ENCODE measurements at regions not wholly inside any gene's neighbourhood (a gene's known extent, or its start where the extent isn't known, plus 50 kb on each side); places are given as distances from the start of the nearest gene placed in this dataset.

DNA sequence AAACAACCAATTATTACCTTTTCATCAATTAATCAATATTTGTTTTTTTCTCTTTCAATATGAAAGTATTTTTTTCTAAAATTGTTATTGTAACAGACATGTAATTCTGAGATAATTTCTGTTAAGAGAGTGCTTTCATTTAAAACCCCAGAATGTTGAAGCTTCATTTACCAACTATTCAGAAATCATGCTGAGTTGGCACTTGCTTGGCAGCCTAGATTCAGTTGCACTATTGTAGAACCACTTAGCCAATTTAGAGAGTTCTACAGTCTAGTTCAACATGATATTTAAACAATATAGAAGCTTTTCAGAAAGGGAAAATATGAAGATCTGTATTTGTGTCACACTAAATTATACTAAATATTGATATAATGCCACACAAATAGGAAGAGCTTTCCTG, 56.1 kb upstream of the NKAIN2 start:
- no peak for FAIRE-seq
- no peak for DNase-seq (ENCODE audit: insufficient read length, low spot score)
- TF ChIP-seq, protein P1, sequence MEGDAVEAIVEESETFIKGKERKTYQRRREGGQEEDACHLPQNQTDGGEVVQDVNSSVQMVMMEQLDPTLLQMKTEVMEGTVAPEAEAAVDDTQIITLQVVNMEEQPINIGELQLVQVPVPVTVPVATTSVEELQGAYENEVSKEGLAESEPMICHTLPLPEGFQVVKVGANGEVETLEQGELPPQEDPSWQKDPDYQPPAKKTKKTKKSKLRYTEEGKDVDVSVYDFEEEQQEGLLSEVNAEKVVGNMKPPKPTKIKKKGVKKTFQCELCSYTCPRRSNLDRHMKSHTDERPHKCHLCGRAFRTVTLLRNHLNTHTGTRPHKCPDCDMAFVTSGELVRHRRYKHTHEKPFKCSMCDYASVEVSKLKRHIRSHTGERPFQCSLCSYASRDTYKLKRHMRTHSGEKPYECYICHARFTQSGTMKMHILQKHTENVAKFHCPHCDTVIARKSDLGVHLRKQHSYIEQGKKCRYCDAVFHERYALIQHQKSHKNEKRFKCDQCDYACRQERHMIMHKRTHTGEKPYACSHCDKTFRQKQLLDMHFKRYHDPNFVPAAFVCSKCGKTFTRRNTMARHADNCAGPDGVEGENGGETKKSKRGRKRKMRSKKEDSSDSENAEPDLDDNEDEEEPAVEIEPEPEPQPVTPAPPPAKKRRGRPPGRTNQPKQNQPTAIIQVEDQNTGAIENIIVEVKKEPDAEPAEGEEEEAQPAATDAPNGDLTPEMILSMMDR (IDR thresholded peaks at IDR 0.05; ENCODE audit: insufficient read depth, missing control alignments) = no peak

DNA sequence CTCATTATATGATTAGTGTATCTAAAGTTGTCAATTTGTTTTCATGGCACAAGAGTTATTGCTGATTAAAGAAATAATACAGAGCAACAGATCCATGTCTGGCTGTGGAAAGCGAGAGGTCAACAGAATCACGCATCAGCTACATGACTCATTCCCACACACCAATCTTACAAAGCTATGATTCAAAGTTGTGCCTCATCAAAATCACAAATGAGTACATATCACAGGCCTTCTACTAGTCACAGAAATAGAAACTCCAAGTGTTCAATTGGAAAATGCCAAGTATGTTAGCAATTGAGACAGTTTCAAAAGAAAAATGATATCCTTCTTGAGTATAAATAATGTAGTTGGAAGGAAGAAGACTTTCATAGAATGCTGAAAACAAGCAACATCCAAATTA, 57.8 kb upstream of the NKAIN2 start:
- TF ChIP-seq, protein P1 (IDR thresholded peaks at IDR 0.05; ENCODE audit: insufficient read depth, missing control alignments) = no peak
- FAIRE-seq = no peak
- no peak for DNase-seq (ENCODE audit: insufficient read length, low spot score)

DNA sequence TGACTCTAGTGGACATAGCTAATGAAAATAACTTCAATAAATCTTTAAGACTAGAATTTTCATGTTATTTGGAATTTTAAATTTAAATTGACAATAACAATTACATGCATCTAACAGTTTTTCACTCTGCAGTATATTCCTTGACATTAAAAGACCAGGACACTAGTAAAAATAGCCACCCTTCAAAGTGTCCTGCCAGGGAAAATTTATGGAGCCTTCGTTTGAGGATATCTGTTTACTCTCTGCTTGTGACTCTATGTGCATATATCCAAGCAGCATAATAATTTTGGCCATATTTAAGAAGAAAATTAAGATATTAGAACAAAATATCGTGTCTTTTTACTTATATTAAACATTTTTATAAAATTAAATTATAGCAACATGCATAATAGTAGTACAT, 58.8 kb upstream of the NKAIN2 start:
- TF ChIP-seq, protein P1 (IDR thresholded peaks at IDR 0.05; ENCODE audit: insufficient read depth, missing control alignments) = no peak
- no peak for FAIRE-seq

DNA sequence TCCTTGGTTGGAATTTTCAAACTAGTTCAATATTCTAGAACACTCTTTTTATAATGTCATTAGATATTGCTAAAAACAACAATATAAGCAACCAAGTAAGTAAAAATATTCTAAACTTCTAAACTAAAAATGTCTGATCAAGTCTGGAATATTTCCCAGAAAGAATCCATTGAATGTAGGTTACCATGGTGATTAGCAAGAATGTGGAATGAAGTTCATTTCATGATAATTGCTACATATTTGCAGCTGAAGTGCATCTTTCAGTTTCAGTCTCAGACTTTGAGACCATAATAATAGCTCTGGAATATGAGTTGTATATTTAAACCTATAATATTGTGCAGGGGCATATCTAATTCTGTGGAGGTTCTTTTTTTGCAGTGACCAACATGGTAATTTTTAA, 61.0 kb upstream of the NKAIN2 start:
- TF ChIP-seq, protein P1 (IDR thresholded peaks at IDR 0.05; ENCODE audit: insufficient read depth, missing control alignments) = no peak
- FAIRE-seq = no peak
- no peak for DNase-seq (ENCODE audit: insufficient read length, low spot score)

More for the DNA sequence above, 58.8 kb upstream of the NKAIN2 start:
- no peak for DNase-seq (ENCODE audit: insufficient read length, low spot score)

DNA sequence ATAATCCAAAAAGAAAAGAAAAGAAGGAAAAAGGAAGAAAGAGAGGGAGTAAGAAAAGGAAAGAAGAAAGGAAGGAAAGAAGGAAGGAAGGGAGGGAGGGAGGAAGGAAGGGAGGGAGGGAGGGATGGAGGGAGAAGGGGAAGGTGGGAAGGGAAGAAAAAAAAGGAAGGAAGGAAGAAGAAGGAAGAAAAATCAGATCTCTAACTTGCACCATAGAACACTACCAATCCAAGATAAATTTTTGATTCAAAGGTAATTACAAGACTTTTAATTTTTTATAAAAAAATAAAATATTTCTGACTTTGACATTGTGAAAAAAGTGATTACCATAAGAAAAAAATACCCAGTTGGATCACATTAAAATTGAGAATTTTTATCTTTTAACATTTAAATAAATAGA, 70.5 kb upstream of the NKAIN2 start:
- TF ChIP-seq, protein P1 (IDR thresholded peaks at IDR 0.05; ENCODE audit: insufficient read depth, missing control alignments) = no peak
- no peak for FAIRE-seq
- DNase-seq (ENCODE audit: insufficient read length, low spot score) = no peak

DNA sequence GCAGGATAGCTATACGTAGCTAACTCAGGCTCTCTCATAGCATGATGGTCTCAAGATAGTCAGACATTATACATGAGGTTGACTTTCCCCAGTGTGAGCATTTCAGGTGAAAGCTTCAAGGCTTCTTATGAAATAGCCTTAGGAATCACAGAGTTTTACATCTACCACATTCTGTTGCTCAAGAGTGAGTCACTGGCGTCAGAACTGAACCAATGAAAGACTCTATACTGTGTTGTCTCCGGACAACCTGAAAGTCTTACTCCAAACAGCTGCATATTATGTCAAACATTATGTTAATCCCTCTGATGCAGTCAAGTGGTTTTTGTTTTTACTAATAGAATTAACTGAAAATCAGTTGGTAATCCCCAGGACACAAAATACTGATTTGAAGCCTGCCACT, 79.8 kb upstream of the TRDN start:
- no peak for DNase-seq (ENCODE audit: insufficient read length, low spot score)
- TF ChIP-seq, protein P1 (IDR thresholded peaks at IDR 0.05; ENCODE audit: insufficient read depth, missing control alignments) = no peak
- no peak for FAIRE-seq

DNA sequence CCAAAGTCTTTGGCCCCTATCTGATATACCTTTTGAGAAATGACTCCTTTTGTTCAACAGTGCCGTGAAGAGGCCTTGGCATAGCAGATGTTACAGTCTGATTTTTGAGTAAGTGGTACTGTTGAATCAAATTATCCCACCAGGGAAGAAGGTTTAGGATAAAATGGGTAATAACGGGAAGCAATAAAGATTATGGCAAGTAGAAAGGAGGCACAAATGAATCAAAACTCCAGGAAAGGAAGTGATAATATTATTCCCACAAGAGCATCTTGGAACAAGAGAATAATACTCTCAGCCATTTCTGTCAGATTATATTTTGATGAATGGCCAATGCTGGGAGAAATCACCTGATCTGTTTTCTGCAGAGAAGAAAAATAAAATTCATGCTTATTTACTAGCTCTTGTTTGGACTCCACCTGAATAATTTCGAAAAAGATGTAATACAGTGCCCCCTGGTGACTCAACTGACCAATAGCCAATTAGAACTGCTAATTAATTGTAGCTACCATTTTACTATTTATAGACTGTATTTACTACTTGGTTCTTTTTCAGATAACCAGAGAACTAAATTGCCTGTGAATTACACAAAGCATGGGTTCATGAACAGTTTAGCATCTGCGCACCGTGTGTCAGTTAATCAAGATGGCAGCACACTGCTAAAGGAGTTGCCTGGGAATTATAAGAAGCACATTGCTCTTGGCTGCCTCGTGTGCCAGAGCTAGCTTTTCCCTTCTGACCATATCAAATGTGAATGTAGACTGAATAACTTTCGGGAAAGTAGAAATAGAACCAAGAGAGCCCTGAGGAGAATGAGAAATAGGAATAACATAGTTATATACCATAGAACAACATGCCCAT, 78.5 kb upstream of the TRDN start:
- FAIRE-seq = peak; percentile 80
- TF ChIP-seq, protein P1 (IDR thresholded peaks at IDR 0.05; ENCODE audit: insufficient read depth, missing control alignments) = peak; percentile 70
- DNase-seq (ENCODE audit: insufficient read length, low spot score) = no peak

Measured in D721Med (cell line).